ENCODE measurements at regions not wholly inside any gene's neighbourhood (a gene's known extent, or its start where the extent isn't known, plus 50 kb on each side); places are given as distances from the start of the nearest gene placed in this dataset.

GRCh38 chr6:22412994-22413393 lies 116.2 kb upstream of the PRL start:
- no peak overlapping the region for H2AFZ ChIP-seq
- 45% methylated on average over 2 of the region's 2 CpGs for WGBS (ENCODE audit: low lambda C conversion rate, missing lambda C conversion rate)

GRCh38 chr6:22413681-22414311 lies 117.0 kb upstream of the PRL start:
- H3K36me3 ChIP-seq (replicated peaks; ENCODE audit: insufficient read depth, low read depth) = no peaks in the 10 kb centered on the region
- TF ChIP-seq EZH2phosphoT487 (IDR thresholded peaks at IDR 0.05; ENCODE audit: low read depth, severe bottlenecking, unreplicated experiment) = no peak
- TF ChIP-seq EZH2 (IDR thresholded peaks at IDR 0.05; ENCODE audit: borderline replicate concordance) = no peak
- peak; percentile 7 for TF ChIP-seq CTCF (IDR thresholded peaks at IDR 0.05; ENCODE audit: poor library complexity)
- H3K27me3 ChIP-seq = no peaks in the 10 kb centered on the region
- peaks cover 2% of the 10 kb centered on the region for H3K9me3 ChIP-seq (ENCODE audit: low read depth)
- WGBS (ENCODE audit: low lambda C conversion rate, missing lambda C conversion rate) = 68% methylated on average over 6 of the region's 6 CpGs
- no peak overlapping the region for H3K4me2 ChIP-seq
- H3K79me2 ChIP-seq = no peaks in the 10 kb centered on the region
- no peaks in the 10 kb centered on the region for H3K4me1 ChIP-seq (ENCODE audit: insufficient read depth)
- DNase-seq (ENCODE audit: low spot score) = no peak
- H3K4me3 ChIP-seq = no peak overlapping the region
- H3K9me2 ChIP-seq (replicated peaks; ENCODE audit: insufficient read depth) = no peaks in the 10 kb centered on the region
- H2AFZ ChIP-seq = no peak overlapping the region
- H4K20me1 ChIP-seq (ENCODE audit: insufficient read depth, poor library complexity, severe bottlenecking) = no peaks in the 10 kb centered on the region
- H3K27ac ChIP-seq = no peak overlapping the region

More at GRCh38 chr6:22412994-22413393, 116.2 kb upstream of the PRL start:
- no peaks in the 10 kb centered on the region for H4K20me1 ChIP-seq (ENCODE audit: insufficient read depth, poor library complexity, severe bottlenecking)
- no peak overlapping the region for H3K27ac ChIP-seq
- H3K4me3 ChIP-seq = no peak overlapping the region
- TF ChIP-seq CTCF (IDR thresholded peaks at IDR 0.05; ENCODE audit: poor library complexity) = no peak
- TF ChIP-seq EZH2phosphoT487 (IDR thresholded peaks at IDR 0.05; ENCODE audit: low read depth, severe bottlenecking, unreplicated experiment) = no peak
- no peak for TF ChIP-seq EZH2 (IDR thresholded peaks at IDR 0.05; ENCODE audit: borderline replicate concordance)
- no peak overlapping the region for H3K4me2 ChIP-seq
- H3K4me1 ChIP-seq (ENCODE audit: insufficient read depth) = no peaks in the 10 kb centered on the region
- no peak for DNase-seq (ENCODE audit: low spot score)
- no peaks in the 10 kb centered on the region for H3K27me3 ChIP-seq
- no peaks in the 10 kb centered on the region for H3K9me3 ChIP-seq (ENCODE audit: low read depth)
- no peaks in the 10 kb centered on the region for H3K36me3 ChIP-seq (replicated peaks; ENCODE audit: insufficient read depth, low read depth)
- no peaks in the 10 kb centered on the region for H3K9me2 ChIP-seq (replicated peaks; ENCODE audit: insufficient read depth)
- no peaks in the 10 kb centered on the region for H3K79me2 ChIP-seq

GRCh38 chr6:22418714-22419113 lies 121.9 kb upstream of the PRL start:
- Histone ChIP-seq H3K27me3 (no peaks in the 10 kb centered on the region), H3K27ac (no peak overlapping the region), H3K9me2 (replicated peaks; ENCODE audit: insufficient read depth) (no peaks in the 10 kb centered on the region), H3K9me3 (ENCODE audit: low read depth) (peaks cover 6% of the 10 kb centered on the region), H3K4me3 (no peak overlapping the region), H3K4me2 (no peak overlapping the region), H3K36me3 (replicated peaks; ENCODE audit: insufficient read depth, low read depth) (no peaks in the 10 kb centered on the region), H3K79me2 (no peaks in the 10 kb centered on the region), H4K20me1 (ENCODE audit: insufficient read depth, poor library complexity, severe bottlenecking) (no peaks in the 10 kb centered on the region), H2AFZ (no peak overlapping the region), H3K4me1 (ENCODE audit: insufficient read depth) (no peaks in the 10 kb centered on the region)
- no peak for TF ChIP-seq CTCF (IDR thresholded peaks at IDR 0.05; ENCODE audit: poor library complexity)
- no peak for TF ChIP-seq EZH2 (IDR thresholded peaks at IDR 0.05; ENCODE audit: borderline replicate concordance)
- no peak for TF ChIP-seq EZH2phosphoT487 (IDR thresholded peaks at IDR 0.05; ENCODE audit: low read depth, severe bottlenecking, unreplicated experiment)
- no peak for DNase-seq (ENCODE audit: low spot score)
- WGBS (ENCODE audit: low lambda C conversion rate, missing lambda C conversion rate) = 65% methylated on average over 1 of the region's 1 CpG
